Stimulated activated CD8-positive, alpha-beta memory T cell treated with anti-CD3 and anti-CD28 coated beads, Interleukin-15, amount 100 ng/mL, for 24 hours (primary cell): ENCODE measurements at regions not wholly inside any gene's neighbourhood (a gene's known extent, or its start where the extent isn't known, plus 50 kb on each side); places are given as distances from the start of the nearest gene placed in this dataset.
A peak's percentile ranks its signal among the peaks of the same experiment; 100 is the strongest.
"Not testable (repeated sequence)": the region's sequence is repeated elsewhere in the genome, so short reads cannot be mapped to it uniquely, and the experiment has no call there.

ENCODE experiments used
- DNase-seq: peaks from one replicate; pipeline ENCODE4 v3.0.0-alpha.2; 2020; ENCODE audit warnings: low read depth

GRCh38 chr16:21487956-21488355 is 111.4 kb upstream of the METTL9 start:
- not testable (repeated sequence) for DNase-seq

GRCh38 chr16:21499046-21499445 is 100.3 kb upstream of the METTL9 start:
- not testable (repeated sequence) for DNase-seq

- DNase-seq: peak; percentile 26
Measured at GRCh38 chr16:21501223-21501868, 98.0 kb upstream of the METTL9 start.

- DNase-seq: peak; percentile 73
Measured at GRCh38 chr16:21501869-21502667, 97.3 kb upstream of the METTL9 start.

GRCh38 chr16:21503574-21503920 is 95.8 kb upstream of the METTL9 start:
- not testable (repeated sequence) for DNase-seq

GRCh38 chr16:21503941-21504832 is 95.2 kb upstream of the METTL9 start:
- not testable (repeated sequence) for DNase-seq

GRCh38 chr16:21505751-21506520 is 93.4 kb upstream of the METTL9 start:
- not testable (repeated sequence) for DNase-seq

GRCh38 chr16:21506857-21507456 is 92.4 kb upstream of the METTL9 start:
- not testable (repeated sequence) for DNase-seq

- DNase-seq: not testable (repeated sequence)
Measured at GRCh38 chr16:21507631-21508305, 91.6 kb upstream of the METTL9 start.

- not testable (repeated sequence) for DNase-seq
Measured at GRCh38 chr16:21508661-21509436, 90.5 kb upstream of the METTL9 start.

- DNase-seq: not testable (repeated sequence)
Measured at GRCh38 chr16:21509437-21510086, 89.8 kb upstream of the METTL9 start.

- not testable (repeated sequence) for DNase-seq
Measured at GRCh38 chr16:21510869-21511255, 88.5 kb upstream of the METTL9 start.

- not testable (repeated sequence) for DNase-seq
Measured at GRCh38 chr16:21511315-21512210, 87.8 kb upstream of the METTL9 start.

- DNase-seq: not testable (repeated sequence)
Measured at GRCh38 chr16:21512280-21513192, 86.8 kb upstream of the METTL9 start.

GRCh38 chr16:21513337-21513741 is 86.0 kb upstream of the METTL9 start:
- not testable (repeated sequence) for DNase-seq

- not testable (repeated sequence) for DNase-seq
Measured at GRCh38 chr16:21513812-21514473, 85.4 kb upstream of the METTL9 start.

GRCh38 chr16:21514474-21514840 is 84.9 kb upstream of the METTL9 start:
- DNase-seq: not testable (repeated sequence)
